ENCODE measurements at regions not wholly inside any gene's neighbourhood (a gene's known extent, or its start where the extent isn't known, plus 50 kb on each side); places are given as distances from the start of the nearest gene placed in this dataset.

DNA sequence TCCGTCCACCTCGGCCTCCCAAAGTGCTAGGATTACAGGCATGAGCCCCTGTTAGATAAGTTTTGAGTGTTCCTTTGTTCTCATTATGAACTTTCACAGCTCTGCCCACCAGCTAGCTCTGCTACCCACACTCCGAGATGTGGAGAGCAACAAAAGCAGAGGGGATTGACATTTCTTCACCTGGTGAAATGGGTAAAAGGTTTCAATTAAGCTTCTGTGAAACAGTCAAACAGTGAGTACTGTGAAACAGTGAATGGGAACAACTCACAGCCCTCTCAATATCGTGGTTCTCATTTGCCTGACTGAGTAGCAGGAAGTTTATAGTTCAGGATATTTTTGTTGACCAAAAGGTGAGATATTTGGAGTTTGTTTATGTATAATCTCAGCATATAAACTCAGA is 412.8 kb downstream of the CD83 start:
- TF ChIP-seq, protein P1, sequence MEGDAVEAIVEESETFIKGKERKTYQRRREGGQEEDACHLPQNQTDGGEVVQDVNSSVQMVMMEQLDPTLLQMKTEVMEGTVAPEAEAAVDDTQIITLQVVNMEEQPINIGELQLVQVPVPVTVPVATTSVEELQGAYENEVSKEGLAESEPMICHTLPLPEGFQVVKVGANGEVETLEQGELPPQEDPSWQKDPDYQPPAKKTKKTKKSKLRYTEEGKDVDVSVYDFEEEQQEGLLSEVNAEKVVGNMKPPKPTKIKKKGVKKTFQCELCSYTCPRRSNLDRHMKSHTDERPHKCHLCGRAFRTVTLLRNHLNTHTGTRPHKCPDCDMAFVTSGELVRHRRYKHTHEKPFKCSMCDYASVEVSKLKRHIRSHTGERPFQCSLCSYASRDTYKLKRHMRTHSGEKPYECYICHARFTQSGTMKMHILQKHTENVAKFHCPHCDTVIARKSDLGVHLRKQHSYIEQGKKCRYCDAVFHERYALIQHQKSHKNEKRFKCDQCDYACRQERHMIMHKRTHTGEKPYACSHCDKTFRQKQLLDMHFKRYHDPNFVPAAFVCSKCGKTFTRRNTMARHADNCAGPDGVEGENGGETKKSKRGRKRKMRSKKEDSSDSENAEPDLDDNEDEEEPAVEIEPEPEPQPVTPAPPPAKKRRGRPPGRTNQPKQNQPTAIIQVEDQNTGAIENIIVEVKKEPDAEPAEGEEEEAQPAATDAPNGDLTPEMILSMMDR (IDR thresholded peaks at IDR 0.05; ENCODE audit: unreplicated experiment) = no peak
- no peak for DNase-seq (ENCODE audit: low spot score, unreplicated experiment)
- Mint-ChIP-seq H3K36me3 (ENCODE audit: insufficient read depth) (peaks cover 12% of the 10 kb centered on the region), H3K4me1 (ENCODE audit: low read depth) (peaks cover 22% of the 10 kb centered on the region), H3K4me3 (ENCODE audit: low read depth) (no peak overlapping the region), H3K27me3 (no peaks in the 10 kb centered on the region), H3K27ac (peak overlapping the region; percentile 24), H3K9me3 (ENCODE audit: low read depth) (peaks cover 13% of the 10 kb centered on the region)

DNA sequence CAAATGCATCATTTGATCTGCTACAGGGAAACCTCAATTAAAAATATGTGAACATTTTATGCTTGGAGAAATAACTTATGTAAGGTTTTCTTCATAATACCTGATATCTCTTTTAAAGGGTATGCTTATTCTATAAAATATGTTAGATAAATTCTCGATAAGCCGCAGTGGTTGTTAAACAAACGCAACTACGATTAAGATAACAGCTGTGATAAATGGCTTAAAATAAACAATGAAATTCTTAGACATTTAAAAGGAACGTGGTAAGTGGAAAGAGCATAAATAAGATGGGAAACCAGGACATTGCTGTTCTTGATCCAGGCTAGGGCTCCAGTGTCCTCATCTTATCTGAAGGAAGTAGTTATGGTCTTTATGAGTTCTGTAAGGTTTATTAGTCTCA is 415.9 kb downstream of the CD83 start:
- TF ChIP-seq, protein P1 (IDR thresholded peaks at IDR 0.05; ENCODE audit: unreplicated experiment) = no peak
- Mint-ChIP-seq H3K27ac (no peak overlapping the region), H3K36me3 (ENCODE audit: insufficient read depth) (peaks cover 2% of the 10 kb centered on the region), H3K27me3 (no peaks in the 10 kb centered on the region), H3K9me3 (ENCODE audit: low read depth) (peaks cover 9% of the 10 kb centered on the region), H3K4me1 (ENCODE audit: low read depth) (peaks cover 22% of the 10 kb centered on the region), H3K4me3 (ENCODE audit: low read depth) (no peak overlapping the region)
- DNase-seq (ENCODE audit: low spot score, unreplicated experiment) = no peak

DNA sequence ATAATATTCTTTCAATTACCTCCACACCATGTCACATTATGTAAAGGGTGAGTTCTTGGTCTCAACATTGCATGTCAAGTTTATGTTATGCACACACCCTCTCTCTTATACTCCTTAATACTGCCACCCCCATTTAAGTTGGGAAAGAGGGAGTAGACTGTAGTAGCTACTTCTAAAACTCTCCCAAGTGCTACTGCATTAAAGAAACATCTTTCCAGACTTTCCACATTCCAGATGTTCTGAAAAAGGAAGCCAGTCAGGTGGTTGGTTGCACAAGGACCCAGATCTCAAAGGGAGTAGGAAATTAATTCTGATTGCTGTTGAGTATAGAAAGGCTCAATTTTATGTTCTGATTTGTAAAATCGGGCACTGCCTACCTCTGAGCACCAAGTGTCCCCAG is 419.5 kb downstream of the CD83 start:
- H3K36me3 Mint-ChIP-seq (ENCODE audit: insufficient read depth) = no peaks in the 10 kb centered on the region
- H3K4me3 Mint-ChIP-seq (ENCODE audit: low read depth) = no peak overlapping the region
- TF ChIP-seq, protein P1 (IDR thresholded peaks at IDR 0.05; ENCODE audit: unreplicated experiment) = no peak
- peaks cover 19% of the 10 kb centered on the region for H3K4me1 Mint-ChIP-seq (ENCODE audit: low read depth)
- H3K27me3 Mint-ChIP-seq = no peaks in the 10 kb centered on the region
- no peak overlapping the region for H3K27ac Mint-ChIP-seq
- no peak for DNase-seq (ENCODE audit: low spot score, unreplicated experiment)
- peaks cover 6% of the 10 kb centered on the region for H3K9me3 Mint-ChIP-seq (ENCODE audit: low read depth)

DNA sequence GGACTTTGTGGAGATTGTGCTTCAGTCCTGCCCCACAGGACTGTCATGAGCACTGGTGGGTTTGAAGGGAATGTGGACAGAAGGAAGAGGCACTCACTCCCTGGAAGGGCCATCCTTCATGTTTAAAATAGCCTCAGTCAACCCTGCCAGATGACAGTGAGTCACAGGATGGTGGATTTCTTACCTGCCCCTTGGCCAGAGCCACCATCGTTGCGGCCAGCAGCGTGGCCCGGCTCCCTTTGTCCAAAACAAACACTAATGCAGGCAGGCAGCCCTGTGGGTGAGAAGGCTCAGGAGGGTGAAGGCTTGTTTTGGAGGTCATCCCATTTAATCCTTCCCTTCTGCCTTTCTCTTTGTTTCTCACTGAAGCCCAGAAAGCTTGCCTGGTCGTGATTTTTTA is 422.7 kb downstream of the CD83 start:
- Mint-ChIP-seq H3K27ac (no peak overlapping the region), H3K27me3 (no peaks in the 10 kb centered on the region), H3K4me1 (ENCODE audit: low read depth) (peaks cover 14% of the 10 kb centered on the region), H3K36me3 (ENCODE audit: insufficient read depth) (no peaks in the 10 kb centered on the region), H3K9me3 (ENCODE audit: low read depth) (peaks cover 6% of the 10 kb centered on the region), H3K4me3 (ENCODE audit: low read depth) (no peak overlapping the region)
- no peak for DNase-seq (ENCODE audit: low spot score, unreplicated experiment)
- TF ChIP-seq, protein P1 (IDR thresholded peaks at IDR 0.05; ENCODE audit: unreplicated experiment) = no peak

DNA sequence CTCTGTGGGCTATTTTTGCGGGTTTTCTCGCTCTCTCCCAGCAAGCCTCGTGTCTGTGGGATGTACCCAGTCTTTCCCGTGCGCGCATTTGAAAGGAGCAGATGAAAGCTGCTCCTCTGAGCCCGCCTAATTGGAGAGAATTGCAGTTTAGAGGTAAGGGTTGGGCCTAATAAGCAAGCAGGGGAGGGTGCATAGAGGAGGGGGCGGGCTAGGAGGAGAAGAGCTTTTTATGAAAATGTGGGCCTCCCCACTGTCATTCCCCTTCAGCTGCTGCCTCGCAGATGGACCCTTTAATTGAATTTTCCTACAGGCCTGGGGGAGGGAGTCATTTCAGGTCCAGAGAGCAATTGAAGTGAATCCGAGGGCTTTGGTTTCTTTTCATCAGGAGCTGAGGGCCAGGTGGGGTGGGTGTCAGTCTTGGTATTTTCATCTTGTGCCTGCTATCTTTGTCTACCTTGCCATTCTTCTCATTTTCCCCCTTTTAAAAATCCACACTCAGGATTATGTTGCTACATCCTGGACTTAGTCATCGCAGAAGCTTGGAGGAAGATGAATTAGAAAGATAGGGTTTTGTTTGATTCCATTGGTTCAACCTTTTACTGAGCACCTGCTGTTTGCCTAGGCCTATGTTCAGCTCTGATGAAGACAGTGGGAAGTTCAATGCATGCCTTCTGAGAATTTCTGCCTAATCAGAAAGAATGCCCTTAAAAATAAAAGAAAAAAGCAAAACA is 423.4 kb downstream of the CD83 start:
- Mint-ChIP-seq H3K4me3 (ENCODE audit: low read depth) (no peak overlapping the region), H3K9me3 (ENCODE audit: low read depth) (peaks cover 6% of the 10 kb centered on the region), H3K36me3 (ENCODE audit: insufficient read depth) (no peaks in the 10 kb centered on the region), H3K27ac (peak overlapping the region; percentile 7), H3K4me1 (ENCODE audit: low read depth) (peaks cover 18% of the 10 kb centered on the region), H3K27me3 (no peaks in the 10 kb centered on the region)
- TF ChIP-seq, protein P1 (IDR thresholded peaks at IDR 0.05; ENCODE audit: unreplicated experiment) = no peak
- DNase-seq (ENCODE audit: low spot score, unreplicated experiment) = no peak

Measured in progenitor cell of endocrine pancreas (in vitro differentiated cells).